A549 (cell line): ENCODE measurements at regions not wholly inside any gene's neighbourhood (a gene's known extent, or its start where the extent isn't known, plus 50 kb on each side); places are given as distances from the start of the nearest gene placed in this dataset.

Experiments used
- CEBPB ChIP-seq, 2 experiments: fragments of >200 bp in 1 of 2; sonication (Bioruptor Twin) in 1 of 2; formaldehyde crosslinking in 1 of 2; IDR thresholded peaks; 2 replicates each; pipeline ENCODE4 v1.6.1; 2012 to 2016
- CHD2 ChIP-seq: fragments of 150-350 bp; IDR thresholded peaks from 2 replicates; pipeline ENCODE4 v1.6.1; 2014; ENCODE audit warnings: low read length; ENCODE audit not compliant: partially characterized antibody
- CTCF ChIP-seq: fragments of >200 bp; sonication (Bioruptor Twin); formaldehyde crosslinking; IDR thresholded peaks from 3 replicates; pipeline ENCODE4 v1.5.1; 2016
- EP300 ChIP-seq, 2 experiments: fragments of >200 bp; sonication (Bioruptor Twin); formaldehyde crosslinking; IDR thresholded peaks; 2 replicates in 1 of 2; 3 replicates in 1 of 2; pipeline ENCODE4 v1.6.1; 2016 to 2017
- MAX ChIP-seq: IDR thresholded peaks from 2 replicates; pipeline ENCODE4 v1.6.1; 2012
- MYC ChIP-seq: IDR thresholded peaks from 2 replicates; pipeline ENCODE4 v1.6.1; 2012; ENCODE audit warnings: mild to moderate bottlenecking, inconsistent platforms, low read length, improper control_type of control experiment, borderline replicate concordance
- NPAS2 ChIP-seq: fragments of 250-450 bp; sonication (Bioruptor Pico); IDR thresholded peaks from 2 replicates; pipeline ENCODE4 v1.8.0; 2022; ENCODE audit warnings: mild to moderate bottlenecking, moderate library complexity, borderline replicate concordance
- RCOR1 ChIP-seq: fragments of 150-350 bp; IDR thresholded peaks from 2 replicates; pipeline ENCODE4 v1.6.1; 2014; ENCODE audit warnings: antibody characterized with exemption, low read length, low read depth
- RNF2 ChIP-seq: fragments of 200-600 bp; sonication (generic); IDR thresholded peaks from 2 replicates; pipeline ENCODE4 v1.6.1; 2016; ENCODE audit warnings: low read depth, mild to moderate bottlenecking, antibody characterized with exemption, moderate library complexity, borderline replicate concordance
- SREBF2 ChIP-seq: fragments of 450-650 bp; IDR thresholded peaks from 2 replicates; pipeline ENCODE4 v1.6.1; 2014; ENCODE audit warnings: mild to moderate bottlenecking, moderate library complexity

DNA sequence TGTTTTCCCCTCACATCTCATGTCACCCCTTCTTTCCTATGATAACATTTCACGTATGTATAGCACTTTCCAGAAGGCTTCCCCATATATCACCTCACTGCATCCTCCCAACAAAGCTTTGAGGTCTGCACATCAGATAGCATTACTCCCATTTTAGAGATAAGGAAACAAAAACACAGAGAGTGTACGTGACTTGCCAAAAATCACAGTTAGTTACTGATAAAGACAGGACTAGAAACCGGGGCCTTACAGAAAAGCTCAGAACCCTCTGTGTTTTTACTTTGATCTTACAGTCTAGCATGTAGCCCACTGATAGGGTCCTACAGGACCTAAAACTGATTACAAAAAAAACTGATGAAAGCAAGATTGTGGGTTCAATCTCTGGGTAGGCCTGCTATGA, 202.9 kb upstream of the CDKN3 start:
- TF ChIP-seq MAX (no peak), EP300 (IDR thresholded peaks at IDR 0.05) (no peak), CTCF (no peak), NPAS2 (CRISPR knock-in tag) (no peak), RNF2 (no peak), CHD2 (no peak), RCOR1 (no peak), SREBF2 (no peak), MYC (no peak), CEBPB (IDR thresholded peaks at IDR 0.05) (no peak)
